Transverse colon (tissue), 4 donors: ENCODE measurements at regions not wholly inside any gene's neighbourhood (a gene's known extent, or its start where the extent isn't known, plus 50 kb on each side); places are given as distances from the start of the nearest gene placed in this dataset.
"Not testable (repeated sequence)": the region's sequence is repeated elsewhere in the genome, so short reads cannot be mapped to it uniquely, and the experiment has no call there.

Experiments used
- EP300 ChIP-seq: sonication (generic); formaldehyde crosslinking; IDR thresholded peaks from one replicate; pipeline ENCODE4 v1.6.1; 2017; ENCODE audit warnings: antibody characterized with exemption, low read depth
- POLR2A ChIP-seq: fragments of 450-650 bp; IDR thresholded peaks from one replicate; pipeline ENCODE4 v1.6.1; 2016; ENCODE audit warnings: antibody characterized with exemption, mild to moderate bottlenecking, moderate library complexity
- POLR2AphosphoS5 ChIP-seq, 3 donors: sonication (generic); formaldehyde crosslinking; IDR thresholded peaks; one replicate each; pipeline ENCODE4 v1.6.1; 2016; ENCODE audit warnings: antibody characterized with exemption in 3 of 3
- TF ChIP-seq, protein P1 (sequence below), 5 experiments: fragments of 200-600 bp in 3 of 5; fragments of 450-650 bp in 2 of 5; sonication (generic) in 3 of 5; IDR thresholded peaks; 1 replicate in 2 of 5; 2 replicates in 3 of 5; pipeline ENCODE4 v1.5.1; 2016 to 2017; ENCODE audit warnings: antibody characterized with exemption in 5 of 5, inconsistent platforms in 3 of 5, mild to moderate bottlenecking in 2 of 5, moderate library complexity in 1 of 5

DNA sequence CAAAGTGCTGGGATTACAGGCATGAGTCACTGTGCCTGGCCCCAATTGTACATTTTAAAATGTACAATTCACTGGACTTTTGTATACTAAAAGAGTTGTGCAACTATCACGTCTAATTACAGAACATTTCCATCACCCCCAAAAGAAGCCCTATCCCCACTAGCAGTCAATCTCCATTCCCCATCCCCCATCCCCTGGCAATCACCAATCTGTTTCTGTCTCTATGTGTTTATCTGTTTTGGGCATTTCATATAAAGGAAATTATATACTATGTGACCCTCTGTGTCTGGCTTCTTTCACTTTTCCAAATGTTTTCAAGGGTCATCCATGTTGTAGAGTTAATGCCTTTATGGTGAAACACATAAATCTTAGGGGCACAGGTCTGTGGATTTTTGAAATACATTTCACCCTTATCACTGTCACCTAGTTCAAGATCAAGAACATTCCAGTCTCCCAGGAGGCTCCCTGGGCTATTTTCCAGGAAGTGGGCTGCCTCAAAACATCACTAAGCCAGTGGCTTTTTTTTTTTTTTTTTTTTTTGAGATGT lies 129.2 kb downstream of the CRLF3 start:
- not testable (repeated sequence) for TF ChIP-seq POLR2A; EP300; POLR2AphosphoS5 (IDR thresholded peaks at IDR 0.05)
- TF ChIP-seq, protein P1, sequence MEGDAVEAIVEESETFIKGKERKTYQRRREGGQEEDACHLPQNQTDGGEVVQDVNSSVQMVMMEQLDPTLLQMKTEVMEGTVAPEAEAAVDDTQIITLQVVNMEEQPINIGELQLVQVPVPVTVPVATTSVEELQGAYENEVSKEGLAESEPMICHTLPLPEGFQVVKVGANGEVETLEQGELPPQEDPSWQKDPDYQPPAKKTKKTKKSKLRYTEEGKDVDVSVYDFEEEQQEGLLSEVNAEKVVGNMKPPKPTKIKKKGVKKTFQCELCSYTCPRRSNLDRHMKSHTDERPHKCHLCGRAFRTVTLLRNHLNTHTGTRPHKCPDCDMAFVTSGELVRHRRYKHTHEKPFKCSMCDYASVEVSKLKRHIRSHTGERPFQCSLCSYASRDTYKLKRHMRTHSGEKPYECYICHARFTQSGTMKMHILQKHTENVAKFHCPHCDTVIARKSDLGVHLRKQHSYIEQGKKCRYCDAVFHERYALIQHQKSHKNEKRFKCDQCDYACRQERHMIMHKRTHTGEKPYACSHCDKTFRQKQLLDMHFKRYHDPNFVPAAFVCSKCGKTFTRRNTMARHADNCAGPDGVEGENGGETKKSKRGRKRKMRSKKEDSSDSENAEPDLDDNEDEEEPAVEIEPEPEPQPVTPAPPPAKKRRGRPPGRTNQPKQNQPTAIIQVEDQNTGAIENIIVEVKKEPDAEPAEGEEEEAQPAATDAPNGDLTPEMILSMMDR (IDR thresholded peaks at IDR 0.05), result not testable (repeated sequence)
